ENCODE measurements at regions not wholly inside any gene's neighbourhood (a gene's known extent, or its start where the extent isn't known, plus 50 kb on each side); places are given as distances from the start of the nearest gene placed in this dataset.

DNA sequence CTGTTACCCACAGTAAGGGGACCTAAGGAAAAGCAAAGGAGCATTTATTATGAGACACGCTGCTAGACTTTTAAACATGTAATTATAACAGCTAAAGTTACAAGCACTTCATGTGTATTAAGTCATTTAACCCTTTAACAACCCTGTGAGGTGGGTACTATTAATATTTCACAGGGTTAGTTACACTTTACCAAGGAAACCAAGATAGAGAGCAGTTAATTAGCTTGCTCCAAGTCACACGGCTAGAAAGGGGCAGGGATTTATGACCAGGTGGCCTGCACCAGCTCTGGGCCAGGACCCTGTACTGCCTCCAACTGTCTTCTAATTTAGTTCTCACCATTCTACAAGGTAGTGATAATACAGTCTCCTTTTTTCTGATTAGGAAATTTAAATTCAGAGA is 74.9 kb downstream of the RPL27A start:
- TF ChIP-seq GATA2 (IDR thresholded peaks at IDR 0.05; ENCODE audit: low read depth, low read length) = no peak
- no peak for TF ChIP-seq GATA3 (IDR thresholded peaks at IDR 0.05; ENCODE audit: low read depth, low read length)

Measured in SH-SY5Y (cell line).